Activated T-cell treated with anti-CD3 and anti-CD28 coated beads, Interleukin-2, amount 50 U/mL, for 72 hours (primary cell): ENCODE measurements at regions not wholly inside any gene's neighbourhood (a gene's known extent, or its start where the extent isn't known, plus 50 kb on each side); places are given as distances from the start of the nearest gene placed in this dataset.

Experiments
- ATAC-seq, 2 donors: fragments of 150-1000 bp; cut with Tn5 transposase; replicated peaks in 1 of 2; 2 replicates each; pipeline ENCODE4 v1.10.0; 2021; ENCODE audit warnings: moderate library complexity in 2 of 2, mild to moderate bottlenecking in 1 of 2
- DNase-seq, 2 donors: peaks; one replicate each; pipeline ENCODE4 v3.0.0; 2021 to 2022; ENCODE audit warnings: mixed read lengths in 1 of 2
- H3K27ac Mint-ChIP-seq: one replicate; pipeline ENCODE4 v1.8.0; 2022; ENCODE audit warnings: mild to moderate bottlenecking, moderate library complexity, mixed read lengths
- H3K27me3 Mint-ChIP-seq: one replicate; pipeline ENCODE4 v1.8.0; 2022; ENCODE audit warnings: low read depth, mixed read lengths
- H3K36me3 Mint-ChIP-seq, 2 donors: one replicate each; pipeline ENCODE4 v1.8.0; 2022; ENCODE audit warnings: mixed read lengths in 2 of 2, mild to moderate bottlenecking in 1 of 2; ENCODE audit not compliant: insufficient read depth in 2 of 2
- H3K4me1 Mint-ChIP-seq: one replicate; pipeline ENCODE4 v1.8.0; 2022; ENCODE audit warnings: low read depth, mixed read lengths
- H3K4me3 Mint-ChIP-seq, 2 donors: one replicate each; pipeline ENCODE4 v1.8.0; 2022; ENCODE audit warnings: mild to moderate bottlenecking in 2 of 2, mixed read lengths in 2 of 2, moderate library complexity in 2 of 2
- H3K9me3 Mint-ChIP-seq, 2 donors: one replicate each; pipeline ENCODE4 v1.8.0; 2022; ENCODE audit warnings: mixed read lengths in 2 of 2

- Mint-ChIP-seq H3K27ac (no peak overlapping the region), H3K9me3 (peaks cover 0 to 2% of the 10 kb centered on the region in 2 donors), H3K36me3 (no peaks in the 10 kb centered on the region), H3K4me3 (no peak overlapping the region), H3K27me3 (peaks cover 24% of the 10 kb centered on the region), H3K4me1 (no peaks in the 10 kb centered on the region)
- DNase-seq (no peak), ATAC-seq (no peak)
Measured at GRCh38 chr1:34270181-34270580, 93.5 kb downstream of the C1orf94 start.

- no peaks in the 10 kb centered on the region for H3K36me3 Mint-ChIP-seq
- ATAC-seq (no peak), DNase-seq (no peak)
- H3K27ac Mint-ChIP-seq: no peak overlapping the region
- peaks cover 16% of the 10 kb centered on the region for H3K27me3 Mint-ChIP-seq
- no peak overlapping the region for H3K4me3 Mint-ChIP-seq
- H3K9me3 Mint-ChIP-seq: peaks cover 0 to 2% of the 10 kb centered on the region in 2 donors
- H3K4me1 Mint-ChIP-seq: no peaks in the 10 kb centered on the region
Measured at GRCh38 chr1:34272152-34272551, 95.4 kb downstream of the C1orf94 start.

- Mint-ChIP-seq H3K27ac (no peak overlapping the region), H3K4me1 (no peaks in the 10 kb centered on the region)
- ATAC-seq: no peak
Measured at GRCh38 chr1:34275150-34275549, 98.4 kb downstream of the C1orf94 start.

GRCh38 chr1:34276606-34277005 lies 99.9 kb downstream of the C1orf94 start:
- ATAC-seq: no peak
- no peak overlapping the region for H3K4me3 Mint-ChIP-seq

More at GRCh38 chr1:34275150-34275549, 98.4 kb downstream of the C1orf94 start:
- Mint-ChIP-seq H3K36me3 (no peaks in the 10 kb centered on the region), H3K9me3 (peaks cover 0 to 2% of the 10 kb centered on the region in 2 donors), H3K27me3 (peaks cover 9% of the 10 kb centered on the region), H3K4me3 (no peak overlapping the region)
- DNase-seq: no peak

GRCh38 chr1:34277150-34277549 lies 100.4 kb downstream of the C1orf94 start:
- H3K27me3 Mint-ChIP-seq: peaks cover 14% of the 10 kb centered on the region
- H3K36me3 Mint-ChIP-seq: no peaks in the 10 kb centered on the region
- DNase-seq (no peak), ATAC-seq (no peak)
- H3K4me3 Mint-ChIP-seq: no peak overlapping the region
- H3K9me3 Mint-ChIP-seq: peaks cover 2 to 7% of the 10 kb centered on the region in 2 donors
- no peaks in the 10 kb centered on the region for H3K4me1 Mint-ChIP-seq
- H3K27ac Mint-ChIP-seq: no peak overlapping the region

More at GRCh38 chr1:34276606-34277005, 99.9 kb downstream of the C1orf94 start:
- no peak for DNase-seq
- H3K4me1 Mint-ChIP-seq: no peaks in the 10 kb centered on the region
- no peak overlapping the region for H3K27ac Mint-ChIP-seq
- H3K36me3 Mint-ChIP-seq: no peaks in the 10 kb centered on the region
- H3K27me3 Mint-ChIP-seq: peaks cover 17% of the 10 kb centered on the region
- peaks cover under 1 to 1% of the 10 kb centered on the region in 2 donors for H3K9me3 Mint-ChIP-seq

GRCh38 chr1:34278211-34278610 lies 101.5 kb downstream of the C1orf94 start:
- H3K27me3 Mint-ChIP-seq: peaks cover 8% of the 10 kb centered on the region
- no peak overlapping the region for H3K27ac Mint-ChIP-seq
- DNase-seq (no peak), ATAC-seq (no peak)
- H3K4me1 Mint-ChIP-seq: no peaks in the 10 kb centered on the region
- H3K36me3 Mint-ChIP-seq: no peaks in the 10 kb centered on the region
- no peak overlapping the region for H3K4me3 Mint-ChIP-seq
- peaks cover 2 to 7% of the 10 kb centered on the region in 2 donors for H3K9me3 Mint-ChIP-seq

- DNase-seq (no peak), ATAC-seq (no peak)
- H3K27me3 Mint-ChIP-seq: peaks cover 8% of the 10 kb centered on the region
- H3K36me3 Mint-ChIP-seq: no peaks in the 10 kb centered on the region
- H3K4me3 Mint-ChIP-seq: no peak overlapping the region
- H3K4me1 Mint-ChIP-seq: no peaks in the 10 kb centered on the region
- peaks cover 2 to 7% of the 10 kb centered on the region in 2 donors for H3K9me3 Mint-ChIP-seq
- H3K27ac Mint-ChIP-seq: no peak overlapping the region
Measured at GRCh38 chr1:34279971-34280370, 103.3 kb downstream of the C1orf94 start.

- Mint-ChIP-seq H3K9me3 (peaks cover 2 to 7% of the 10 kb centered on the region in 2 donors), H3K36me3 (no peaks in the 10 kb centered on the region), H3K4me1 (no peaks in the 10 kb centered on the region), H3K27ac (no peak overlapping the region), H3K4me3 (no peak overlapping the region), H3K27me3 (peaks cover 8% of the 10 kb centered on the region)
- ATAC-seq (no peak), DNase-seq (no peak)
Measured at GRCh38 chr1:34280509-34280908, 103.8 kb downstream of the C1orf94 start.

- DNase-seq (no peak), ATAC-seq (no peak)
- H3K4me1 Mint-ChIP-seq: no peaks in the 10 kb centered on the region
- H3K36me3 Mint-ChIP-seq: no peaks in the 10 kb centered on the region
- H3K9me3 Mint-ChIP-seq: peaks cover 2 to 7% of the 10 kb centered on the region in 2 donors
- H3K27me3 Mint-ChIP-seq: peaks cover 8% of the 10 kb centered on the region
- no peak overlapping the region for H3K27ac Mint-ChIP-seq
- H3K4me3 Mint-ChIP-seq: no peak overlapping the region
Measured at GRCh38 chr1:34283142-34283541, 106.4 kb downstream of the C1orf94 start.

GRCh38 chr1:34286511-34286910 lies 109.8 kb downstream of the C1orf94 start:
- DNase-seq (no peak), ATAC-seq (no peak)
- Mint-ChIP-seq H3K4me1 (no peaks in the 10 kb centered on the region), H3K36me3 (no peaks in the 10 kb centered on the region), H3K4me3 (no peak overlapping the region), H3K27ac (no peak overlapping the region), H3K27me3 (no peaks in the 10 kb centered on the region), H3K9me3 (peaks cover 2 to 7% of the 10 kb centered on the region in 2 donors)

GRCh38 chr1:34290831-34291230 lies 114.1 kb downstream of the C1orf94 start:
- ATAC-seq: no peak
- Mint-ChIP-seq H3K9me3 (no peaks in the 10 kb centered on the region), H3K27ac (no peak overlapping the region), H3K4me3 (no peak overlapping the region), H3K36me3 (no peaks in the 10 kb centered on the region), H3K27me3 (no peaks in the 10 kb centered on the region), H3K4me1 (no peaks in the 10 kb centered on the region)
- no peak for DNase-seq

GRCh38 chr1:34292472-34292871 lies 115.8 kb downstream of the C1orf94 start:
- Mint-ChIP-seq H3K36me3 (no peaks in the 10 kb centered on the region), H3K4me3 (no peak overlapping the region), H3K4me1 (no peaks in the 10 kb centered on the region), H3K27ac (no peak overlapping the region), H3K9me3 (no peaks in the 10 kb centered on the region), H3K27me3 (no peaks in the 10 kb centered on the region)
- ATAC-seq (no peak), DNase-seq (no peak)

- H3K27ac Mint-ChIP-seq: no peak overlapping the region
- H3K9me3 Mint-ChIP-seq: no peaks in the 10 kb centered on the region
- H3K36me3 Mint-ChIP-seq: no peaks in the 10 kb centered on the region
- DNase-seq: no peak
- H3K4me3 Mint-ChIP-seq: no peak overlapping the region
- no peak for ATAC-seq
- no peaks in the 10 kb centered on the region for H3K4me1 Mint-ChIP-seq
- H3K27me3 Mint-ChIP-seq: no peaks in the 10 kb centered on the region
Measured at GRCh38 chr1:34296059-34296458, 119.4 kb downstream of the C1orf94 start.

- ATAC-seq (no peak), DNase-seq (no peak)
- H3K27me3 Mint-ChIP-seq: peaks cover 6% of the 10 kb centered on the region
- peaks cover 5 to 6% of the 10 kb centered on the region in 2 donors for H3K9me3 Mint-ChIP-seq
- H3K36me3 Mint-ChIP-seq: peaks cover 2 to 4% of the 10 kb centered on the region in 2 donors
- H3K4me1 Mint-ChIP-seq: no peaks in the 10 kb centered on the region
- H3K27ac Mint-ChIP-seq: no peak overlapping the region
- no peak overlapping the region for H3K4me3 Mint-ChIP-seq
Measured at GRCh38 chr1:34302798-34303197, 126.1 kb downstream of the C1orf94 start.
